GM10266 (cell line): ENCODE measurements at regions not wholly inside any gene's neighbourhood (a gene's known extent, or its start where the extent isn't known, plus 50 kb on each side); places are given as distances from the start of the nearest gene placed in this dataset.
"Not testable (repeated sequence)": the region's sequence is repeated elsewhere in the genome, so short reads cannot be mapped to it uniquely, and the experiment has no call there.

Experiments
- DNase-seq: peaks from one replicate; pipeline ENCODE4 v3.0.0; 2012; ENCODE audit errors: extremely low spot score
- CTCF ChIP-seq: IDR thresholded peaks from 2 replicates; pipeline ENCODE4 v1.5.1; 2012; ENCODE audit warnings: mild to moderate bottlenecking, low read depth; ENCODE audit not compliant: control insufficient read depth, insufficient read depth; ENCODE audit errors: missing control alignments

GRCh38 chr6:14569394-14569793 lies 451.8 kb downstream of the CD83 start:
- no peak for TF ChIP-seq CTCF
- DNase-seq = no peak

DNA sequence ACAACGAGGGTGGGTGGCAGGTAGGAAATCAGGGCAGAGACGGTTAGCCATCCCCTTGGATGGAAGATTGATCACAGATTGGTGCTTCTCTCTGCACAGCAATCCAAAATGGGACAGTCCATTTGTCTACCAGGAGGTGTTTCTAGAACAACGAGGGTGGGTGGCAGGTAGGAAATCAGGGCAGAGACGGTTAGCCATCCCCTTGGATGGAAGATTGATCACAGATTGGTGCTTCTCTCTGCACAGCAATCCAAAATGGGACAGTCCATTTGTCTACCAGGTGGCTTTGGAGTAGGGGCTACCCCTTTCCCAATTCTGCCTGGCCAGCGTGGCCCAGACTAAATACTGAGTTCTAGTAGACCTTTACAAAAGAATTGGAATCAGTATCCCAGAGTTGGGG lies 452.3 kb downstream of the CD83 start:
- DNase-seq = not testable (repeated sequence)

DNA sequence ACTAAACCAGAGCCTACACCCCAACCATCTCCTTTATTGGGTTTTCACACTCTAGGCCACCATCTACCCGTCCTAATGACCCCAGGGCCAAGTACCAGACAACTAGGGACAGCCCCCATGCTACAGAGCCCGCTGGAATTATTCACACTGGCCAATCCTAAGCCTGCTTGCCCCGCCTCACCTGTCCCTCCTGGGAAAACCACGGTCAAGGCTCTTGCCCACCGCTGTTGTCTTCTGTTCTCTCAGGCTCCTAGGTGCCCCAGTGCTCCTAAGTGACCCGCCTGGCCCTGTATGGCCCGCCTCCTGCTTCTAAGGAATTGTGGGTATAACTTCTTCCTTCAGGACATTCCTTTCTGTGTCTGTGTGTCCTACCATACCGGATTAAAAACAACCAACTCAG lies 453.4 kb downstream of the CD83 start:
- no peak for DNase-seq
- TF ChIP-seq CTCF = no peak

DNA sequence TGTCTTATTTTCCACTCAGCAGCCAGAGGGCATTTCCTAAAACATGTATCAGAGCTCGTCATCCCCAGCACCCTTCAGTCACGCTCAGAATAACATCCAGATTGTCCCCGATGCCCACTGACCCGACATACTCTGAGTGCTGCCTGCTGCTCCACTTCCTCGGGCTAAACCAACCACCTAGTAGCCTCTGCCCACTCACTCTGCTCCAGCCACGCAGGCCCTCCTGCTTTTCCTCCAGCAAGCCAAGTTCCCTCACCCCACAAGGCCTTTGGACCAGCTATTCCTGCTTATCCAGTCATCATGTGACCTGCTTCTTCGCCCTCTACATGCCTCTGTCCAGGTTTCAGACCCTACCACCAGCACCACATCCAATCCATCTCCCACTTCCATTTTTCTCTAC lies 454.2 kb downstream of the CD83 start:
- TF ChIP-seq CTCF = no peak
- DNase-seq = no peak

DNA sequence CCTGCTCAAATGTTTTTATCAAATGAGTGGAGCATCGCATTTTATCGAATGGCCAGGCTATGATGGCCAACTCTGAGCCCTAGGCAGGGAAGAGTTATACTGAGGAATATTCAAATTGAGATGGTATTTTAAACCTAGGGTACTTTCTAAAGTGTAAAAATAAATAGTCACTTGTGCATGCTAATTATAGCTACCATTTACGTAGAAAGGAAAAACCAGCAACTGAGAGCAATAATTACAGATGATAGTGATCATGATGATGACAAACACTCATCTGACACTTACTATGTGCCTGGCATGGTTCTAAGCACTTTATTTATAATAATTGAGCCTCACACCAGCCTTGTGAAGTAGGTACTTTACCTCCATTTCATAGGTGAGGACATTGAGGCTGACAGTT lies 455.7 kb downstream of the CD83 start:
- TF ChIP-seq CTCF = no peak
- no peak for DNase-seq

- TF ChIP-seq CTCF = no peak
- no peak for DNase-seq
These were observed 456.2 kb downstream of the CD83 start for GRCh38 chr6:14573703-14574290.

GRCh38 chr6:14575961-14576360 lies 458.4 kb downstream of the CD83 start:
- no peak for TF ChIP-seq CTCF
- no peak for DNase-seq

DNA sequence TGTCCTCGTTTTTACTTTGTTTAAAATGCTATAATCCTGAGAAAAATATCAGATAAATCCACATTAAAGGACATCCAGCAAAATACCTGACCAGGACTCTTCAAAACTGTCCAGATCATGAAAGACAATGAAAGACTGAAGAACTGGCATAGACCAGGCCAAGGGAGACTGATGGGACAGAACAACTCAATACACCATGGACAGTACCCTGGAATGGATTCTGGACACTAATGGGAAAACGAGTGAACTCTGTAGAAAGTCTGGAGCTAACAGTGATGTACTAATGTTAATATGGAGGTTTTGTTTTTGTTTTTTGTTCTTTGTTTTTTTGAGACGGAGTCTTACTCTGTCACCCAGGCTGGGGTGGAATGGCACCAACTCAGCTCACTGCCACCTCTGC lies 461.4 kb downstream of the CD83 start:
- no peak for DNase-seq
- no peak for TF ChIP-seq CTCF
